ENCODE measurements at regions not wholly inside any gene's neighbourhood (a gene's known extent, or its start where the extent isn't known, plus 50 kb on each side); places are given as distances from the start of the nearest gene placed in this dataset.

GRCh38 chr5:175589714-175590113, 68.2 kb upstream of the HRH2 start:
- TF ChIP-seq EZH2 (IDR thresholded peaks at IDR 0.05) (no peak), POLR2AphosphoS5 (IDR thresholded peaks at IDR 0.05; ENCODE audit: low read depth, low read length) (no peak), CTCF (IDR thresholded peaks at IDR 0.05 in 2 of 3, conservative IDR thresholded peaks at IDR 0.05 in 1 of 3; ENCODE audit: borderline replicate concordance in 1 of 3, insufficient read depth in 1 of 3, low read depth in 2 of 3, low read length in 2 of 3) (no peak), EZH2phosphoT487 (IDR thresholded peaks at IDR 0.05; ENCODE audit: borderline replicate concordance) (no peak), YY1 (IDR thresholded peaks at IDR 0.05; ENCODE audit: extremely low read depth, insufficient replicate concordance, low read depth, low read length) (no peak), POLR2A (IDR thresholded peaks at IDR 0.05; ENCODE audit: borderline replicate concordance, extremely low read depth, insufficient read depth, insufficient read length) (no peak), JUND (IDR thresholded peaks at IDR 0.05) (no peak), ZNF274 (IDR thresholded peaks at IDR 0.05; ENCODE audit: low read depth, low read length) (no peak), RAD21 (IDR thresholded peaks at IDR 0.05; ENCODE audit: low read depth) (no peak)

Data from HCT116 (cell line).